ENCODE measurements at regions not wholly inside any gene's neighbourhood (a gene's known extent, or its start where the extent isn't known, plus 50 kb on each side); places are given as distances from the start of the nearest gene placed in this dataset.

- no peak for TF ChIP-seq ZNF592 (IDR thresholded peaks at IDR 0.05)
- no peak for TF ChIP-seq MTA3 (IDR thresholded peaks at IDR 0.05; ENCODE audit: borderline replicate concordance, low read length)
- TF ChIP-seq SMC3 (IDR thresholded peaks at IDR 0.05; ENCODE audit: borderline replicate concordance, low read length), result no peak
- no peak for TF ChIP-seq RFX5 (IDR thresholded peaks at IDR 0.05; ENCODE audit: low read depth, low read length)
- no peak for TF ChIP-seq RELA (IDR thresholded peaks at IDR 0.05; ENCODE audit: borderline replicate concordance, partially characterized antibody)
- TF ChIP-seq ATF3 (IDR thresholded peaks at IDR 0.05; ENCODE audit: borderline replicate concordance, extremely low read depth, low read depth, low read length), result no peak
- no peak for TF ChIP-seq E2F8 (IDR thresholded peaks at IDR 0.05; ENCODE audit: low read depth, partially characterized antibody)
- TF ChIP-seq CUX1 (IDR thresholded peaks at IDR 0.05; ENCODE audit: insufficient replicate concordance, low read depth, low read length), result peak; percentile 78
- peak; percentile 25 for TF ChIP-seq PKNOX1 (IDR thresholded peaks at IDR 0.05)
- no peak for TF ChIP-seq ZZZ3 (IDR thresholded peaks at IDR 0.05; ENCODE audit: control insufficient read depth, insufficient read length, low read depth)
- TF ChIP-seq ATF7 (IDR thresholded peaks at IDR 0.05; ENCODE audit: low read depth), result peak; percentile 30; the same call in 1 of the 2 replicates
- TF ChIP-seq ATF2 (IDR thresholded peaks at IDR 0.05; ENCODE audit: low read length), result peak; percentile 85
- TF ChIP-seq CREM (IDR thresholded peaks at IDR 0.05; ENCODE audit: low read depth), result peak; percentile 70
- TF ChIP-seq MTA2 (IDR thresholded peaks at IDR 0.05; ENCODE audit: low read depth), result peak; percentile 83
- TF ChIP-seq DPF2 (IDR thresholded peaks at IDR 0.05), result peak; percentile 75
- peak; percentile 82 for TF ChIP-seq RUNX3 (IDR thresholded peaks at IDR 0.05; ENCODE audit: low read length)
Measured at GRCh38 chr6:51459958-51460357, 627.5 kb downstream of the PKHD1 start (continued).

All from GM12878 (cell line).